H7 (cell line): ENCODE measurements at regions not wholly inside any gene's neighbourhood (a gene's known extent, or its start where the extent isn't known, plus 50 kb on each side); places are given as distances from the start of the nearest gene placed in this dataset.
A peak's percentile ranks its signal among the peaks of the same experiment; 100 is the strongest.

Experiments used
- DNase-seq: peaks from one replicate; pipeline ENCODE4 v3.0.0; 2012
- H3K27me3 ChIP-seq: 2 replicates; pipeline ENCODE4 v1.6.0; 2011; ENCODE audit warnings: mild to moderate bottlenecking, low read length; ENCODE audit not compliant: control insufficient read depth, insufficient read depth
- H3K36me3 ChIP-seq: replicated peaks from 2 replicates; pipeline ENCODE4 v1.5.1; 2011; ENCODE audit warnings: low read length; ENCODE audit not compliant: control insufficient read depth, insufficient read depth
- H3K4me3 ChIP-seq: 2 replicates; pipeline ENCODE4 v1.5.1; 2011; ENCODE audit warnings: low read depth, mild to moderate bottlenecking, control low read depth, low read length, moderate library complexity; ENCODE audit not compliant: insufficient read depth

DNA sequence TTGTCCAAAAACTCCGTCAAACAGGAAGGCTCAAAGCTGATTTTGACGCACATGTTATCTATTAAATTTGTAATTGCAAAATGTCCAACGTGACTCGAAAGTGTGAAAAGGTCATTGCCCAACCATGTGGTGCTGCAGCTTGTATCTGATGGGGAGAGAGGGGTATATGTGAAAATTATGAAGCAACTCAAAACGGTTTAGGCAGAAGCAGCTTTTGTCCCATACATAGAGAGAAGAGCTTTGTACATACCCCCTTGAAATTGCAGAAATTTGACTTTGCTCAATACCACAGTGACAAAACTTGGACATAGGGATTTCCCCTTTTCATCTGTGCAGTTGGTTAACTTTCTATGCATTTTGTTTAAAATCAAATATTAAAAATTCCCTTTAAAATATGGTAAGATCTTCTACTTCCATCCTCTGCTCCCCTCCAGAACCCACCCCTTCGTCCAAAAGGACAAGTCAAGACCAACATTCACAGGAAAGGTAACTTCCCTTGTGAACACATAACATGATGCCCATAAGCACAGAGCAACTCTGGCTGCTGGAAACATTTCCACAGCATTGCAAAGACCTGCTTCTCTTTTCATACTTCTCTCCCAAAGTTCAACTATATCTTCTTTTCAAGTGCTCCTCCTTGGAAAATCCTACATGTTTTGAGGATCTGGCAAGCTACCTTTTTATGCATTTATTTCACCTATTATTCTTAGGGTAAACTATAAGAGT lies 253.7 kb upstream of the THBS1 start:
- no peak overlapping the region for H3K4me3 ChIP-seq
- H3K27me3 ChIP-seq: no peaks in the 10 kb centered on the region
- DNase-seq: no peak
- no peaks in the 10 kb centered on the region for H3K36me3 ChIP-seq

DNA sequence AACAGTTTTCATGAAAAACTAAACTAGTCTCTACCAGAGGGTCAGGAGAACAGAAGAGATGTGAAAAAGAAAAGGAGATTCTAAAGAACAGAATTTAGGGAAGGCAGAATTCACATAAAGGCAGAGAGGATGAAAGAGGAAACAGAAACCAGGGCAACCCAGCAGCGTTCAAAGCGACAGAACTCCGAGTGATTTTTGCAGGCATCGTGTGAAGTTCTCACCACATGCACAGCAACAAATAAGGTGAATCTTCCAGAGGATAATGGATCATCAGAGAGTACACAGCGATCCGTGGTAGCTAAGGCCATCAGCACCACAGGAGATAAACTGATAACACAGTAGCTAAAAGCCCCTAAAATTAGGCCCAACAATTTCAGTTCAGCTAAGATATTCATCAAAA lies 250.8 kb upstream of the THBS1 start:
- no peak for DNase-seq
- H3K36me3 ChIP-seq: no peaks in the 10 kb centered on the region
- no peaks in the 10 kb centered on the region for H3K27me3 ChIP-seq

DNA sequence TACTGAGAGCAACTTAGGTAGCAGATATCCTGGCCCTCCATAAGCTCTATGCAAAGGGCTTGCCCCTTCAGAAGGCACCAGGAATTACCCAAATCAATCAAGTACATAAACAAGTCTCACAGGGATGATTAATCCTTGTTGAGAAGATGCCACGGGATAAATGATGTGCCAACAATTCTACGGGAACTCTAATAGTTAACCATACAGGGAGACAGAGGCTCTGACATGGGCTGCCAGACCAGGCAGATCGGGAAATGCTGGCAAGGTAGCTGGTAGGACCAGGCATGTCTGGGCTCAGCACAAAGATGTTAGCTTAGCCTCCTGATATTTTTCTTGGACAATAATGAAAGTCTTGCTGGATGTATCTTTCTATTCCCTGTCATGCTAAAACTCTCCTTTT lies 249.3 kb upstream of the THBS1 start:
- Histone ChIP-seq H3K27me3 (no peaks in the 10 kb centered on the region), H3K36me3 (no peaks in the 10 kb centered on the region), H3K4me3 (no peak overlapping the region)
- no peak for DNase-seq

More for the DNA sequence above, 250.8 kb upstream of the THBS1 start:
- H3K4me3 ChIP-seq: no peak overlapping the region

DNA sequence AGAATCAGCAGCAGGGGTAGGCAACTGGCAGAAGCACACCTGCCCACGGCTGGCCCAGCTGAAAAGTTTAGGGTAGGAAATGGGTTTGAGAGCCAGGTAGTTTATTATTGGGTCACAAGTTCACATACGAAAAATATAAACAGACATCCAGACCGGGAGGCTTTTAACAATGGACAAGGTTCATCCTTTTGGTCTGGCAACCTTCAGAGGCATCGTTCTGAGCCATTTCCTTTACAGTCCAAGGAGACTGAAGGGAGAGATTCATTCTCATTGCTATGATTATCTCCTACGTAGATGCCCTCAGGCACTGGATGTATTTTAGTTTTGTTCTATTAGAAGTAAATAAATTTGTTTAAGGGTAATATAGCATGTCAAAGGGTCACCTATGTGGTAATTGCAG lies 248.0 kb upstream of the THBS1 start:
- no peak overlapping the region for H3K4me3 ChIP-seq
- H3K36me3 ChIP-seq: no peaks in the 10 kb centered on the region
- DNase-seq: no peak
- no peaks in the 10 kb centered on the region for H3K27me3 ChIP-seq

DNA sequence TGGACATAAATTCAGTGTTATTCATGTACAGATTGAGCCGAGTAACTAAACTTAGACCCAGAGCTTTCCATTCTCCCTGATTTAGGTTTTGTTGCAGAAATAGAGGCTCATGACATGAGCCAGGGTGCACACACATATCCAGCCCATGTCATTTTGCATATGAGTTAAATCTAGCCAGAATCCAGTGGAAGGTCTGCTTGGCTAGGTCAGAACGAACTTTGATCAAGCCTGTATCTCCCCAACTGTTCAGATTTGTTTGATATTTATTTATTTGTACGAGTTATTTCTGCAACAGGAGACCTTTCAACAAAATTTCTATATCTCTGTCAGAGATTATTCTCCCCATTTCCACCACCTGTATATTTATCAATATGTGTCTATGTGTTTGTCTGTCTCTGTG lies 247.5 kb upstream of the THBS1 start:
- Histone ChIP-seq H3K36me3 (no peaks in the 10 kb centered on the region), H3K4me3 (no peak overlapping the region), H3K27me3 (no peaks in the 10 kb centered on the region)
- DNase-seq: no peak

DNA sequence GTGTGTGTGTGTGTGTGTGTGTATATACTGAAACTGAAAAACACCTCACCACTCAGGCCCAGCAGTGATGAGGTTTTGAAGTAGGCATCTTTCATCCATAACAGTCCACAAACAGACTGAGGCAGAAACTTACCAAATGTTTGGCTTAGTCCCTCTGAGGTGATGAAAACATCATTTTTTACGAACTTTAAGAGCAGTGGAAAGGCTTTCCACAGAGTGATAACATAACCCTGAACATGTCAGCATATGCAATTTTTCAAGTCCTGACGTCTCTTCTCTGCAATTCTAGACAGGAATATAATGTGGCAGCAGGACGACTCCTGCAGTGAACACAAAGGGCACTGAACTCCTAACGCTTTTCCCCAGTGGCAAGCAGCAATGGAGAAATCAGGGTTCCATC lies 247.0 kb upstream of the THBS1 start:
- H3K36me3 ChIP-seq: no peaks in the 10 kb centered on the region
- no peak overlapping the region for H3K4me3 ChIP-seq
- H3K27me3 ChIP-seq: no peaks in the 10 kb centered on the region
- DNase-seq: no peak

DNA sequence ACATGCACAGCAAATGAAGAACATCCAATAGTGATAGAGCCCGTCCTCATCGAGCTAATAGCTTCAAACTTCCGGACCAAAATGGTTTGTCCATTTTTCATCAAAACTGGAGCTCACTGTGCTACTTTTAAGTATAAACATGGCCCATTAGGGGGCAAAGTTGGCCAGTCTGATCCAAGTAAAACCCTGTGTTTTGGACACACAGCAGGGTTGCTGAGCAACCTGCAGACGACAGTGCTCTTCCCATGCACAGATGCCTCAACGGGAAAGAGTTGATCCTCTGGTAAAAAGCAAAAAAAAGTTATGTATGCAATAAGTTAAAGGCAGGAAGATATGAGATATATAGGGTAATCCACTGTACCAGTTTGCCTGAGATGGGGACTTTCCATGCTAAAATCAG lies 244.0 kb upstream of the THBS1 start:
- Histone ChIP-seq H3K27me3 (no peaks in the 10 kb centered on the region), H3K4me3 (no peak overlapping the region), H3K36me3 (no peaks in the 10 kb centered on the region)
- no peak for DNase-seq

DNA sequence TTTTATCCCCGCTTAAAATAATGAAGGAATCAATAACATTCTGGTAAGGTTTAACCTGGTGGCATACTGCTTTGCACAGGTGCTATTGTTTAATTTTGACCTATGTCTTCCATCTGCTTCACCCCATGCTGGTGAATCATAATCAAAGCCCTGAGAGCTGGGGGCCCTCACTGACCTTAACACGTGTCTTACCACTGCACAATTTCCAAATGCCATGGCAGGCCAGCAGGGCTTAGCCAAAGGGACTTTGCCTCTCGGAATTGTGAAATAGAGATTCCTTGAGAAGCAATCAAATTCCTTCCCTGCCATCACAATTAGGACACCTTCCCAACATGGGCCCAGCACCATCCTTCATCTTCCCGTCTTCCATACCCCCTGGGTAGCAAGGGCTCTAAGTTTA lies 242.6 kb upstream of the THBS1 start:
- H3K27me3 ChIP-seq: no peaks in the 10 kb centered on the region
- H3K36me3 ChIP-seq: no peaks in the 10 kb centered on the region
- DNase-seq: no peak
- no peak overlapping the region for H3K4me3 ChIP-seq

DNA sequence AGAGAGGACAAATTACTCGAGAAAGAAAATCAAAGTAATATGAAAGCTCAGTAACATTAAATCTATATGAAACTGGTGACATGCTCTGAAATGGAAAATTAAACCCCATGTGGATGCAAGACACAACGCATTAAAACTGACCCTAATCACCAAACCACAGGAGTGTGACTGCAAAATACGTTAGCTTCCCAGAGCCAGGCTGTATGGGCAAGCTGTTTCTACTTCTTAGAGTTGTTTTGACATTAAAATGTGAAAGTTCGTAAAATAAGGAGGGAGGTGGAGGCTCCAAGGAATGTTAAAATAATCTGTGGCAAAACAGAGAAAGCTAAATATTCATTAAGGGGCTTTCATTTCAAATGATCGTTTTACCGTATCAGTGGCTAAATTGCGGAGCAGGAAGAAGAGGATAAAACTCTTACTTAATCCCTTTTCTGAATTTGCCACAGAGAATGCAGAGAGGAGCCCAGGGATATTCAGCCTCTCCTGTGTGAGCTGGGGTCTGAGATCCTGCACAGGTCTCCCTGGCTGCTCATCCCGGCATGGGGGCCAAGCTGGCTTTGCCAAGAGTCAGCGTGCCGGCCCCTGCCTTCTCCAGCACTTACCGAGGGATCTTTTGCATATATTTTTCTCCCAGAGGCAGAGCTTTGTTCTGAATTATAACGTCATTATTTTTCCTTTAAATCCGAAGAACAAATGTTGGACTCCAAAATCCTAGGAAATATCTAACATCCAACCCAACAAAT lies 239.8 kb upstream of the THBS1 start:
- H3K4me3 ChIP-seq: no peak overlapping the region
- peak; percentile 10 for DNase-seq
- H3K27me3 ChIP-seq: no peaks in the 10 kb centered on the region
- H3K36me3 ChIP-seq: no peaks in the 10 kb centered on the region

DNA sequence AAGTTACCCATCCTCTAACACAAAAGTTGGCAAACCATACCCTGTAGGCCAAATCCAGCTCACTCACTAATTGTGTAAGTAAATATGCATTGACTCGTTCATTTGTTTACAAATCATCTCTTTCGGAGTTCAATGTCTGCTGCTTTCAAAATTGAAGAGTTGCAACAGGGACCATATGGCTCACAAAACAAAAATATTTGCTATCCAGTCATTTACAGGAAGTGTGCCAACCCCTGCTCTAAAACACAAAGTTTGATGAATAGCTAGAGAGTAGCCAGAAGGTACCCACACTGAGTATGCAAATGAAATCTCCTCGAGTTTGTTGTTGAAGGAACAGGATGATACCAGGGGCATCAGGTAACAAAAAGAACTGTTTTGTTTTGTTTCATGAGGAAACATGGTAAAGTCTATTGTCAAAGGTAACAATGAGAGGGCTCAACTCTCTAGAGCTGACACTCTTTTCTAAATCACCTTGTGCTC lies 236.2 kb upstream of the THBS1 start:
- Histone ChIP-seq H3K36me3 (no peaks in the 10 kb centered on the region), H3K27me3 (no peaks in the 10 kb centered on the region), H3K4me3 (no peak overlapping the region)
- peak; percentile 7 for DNase-seq

DNA sequence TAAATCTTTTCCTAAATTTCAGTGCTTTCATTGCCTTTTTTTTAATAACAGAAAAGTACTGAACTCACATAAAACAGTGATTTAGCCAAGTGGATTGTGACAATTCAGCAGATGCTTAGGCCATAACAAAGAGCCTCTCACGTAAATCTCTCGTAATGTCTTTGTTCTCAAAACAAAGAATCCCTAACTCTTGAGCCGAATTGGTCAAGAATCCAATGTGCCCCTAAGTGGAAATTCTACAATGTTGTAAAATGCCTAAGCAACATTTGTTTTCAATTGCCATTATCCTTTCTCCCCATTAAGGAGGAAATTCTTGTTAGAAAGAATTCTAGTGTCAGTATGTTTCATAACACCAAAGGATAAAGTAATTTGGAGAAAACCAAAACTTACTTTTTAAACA lies 235.7 kb upstream of the THBS1 start:
- no peaks in the 10 kb centered on the region for H3K27me3 ChIP-seq
- H3K36me3 ChIP-seq: no peaks in the 10 kb centered on the region
- no peak overlapping the region for H3K4me3 ChIP-seq
- DNase-seq: no peak

DNA sequence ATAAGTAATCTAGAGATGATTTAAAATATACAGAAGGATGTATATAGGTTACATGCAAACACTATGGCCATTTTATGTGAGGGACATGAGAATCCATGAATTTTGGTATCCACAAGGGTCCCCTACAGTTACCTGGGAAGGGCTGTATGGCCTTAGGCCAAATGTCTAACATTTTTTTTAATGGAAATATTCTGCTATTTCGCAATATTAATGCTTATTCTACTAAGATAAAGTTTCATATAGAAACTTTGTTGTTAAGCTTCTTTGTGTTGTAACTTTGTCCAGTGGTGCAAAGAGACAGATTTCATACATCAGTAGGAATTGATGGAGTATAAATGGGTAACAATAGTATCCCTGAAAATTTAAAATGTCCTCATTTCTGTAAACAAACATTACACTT lies 233.4 kb upstream of the THBS1 start:
- no peak for DNase-seq
- H3K36me3 ChIP-seq: no peaks in the 10 kb centered on the region
- H3K4me3 ChIP-seq: no peak overlapping the region
- no peaks in the 10 kb centered on the region for H3K27me3 ChIP-seq

DNA sequence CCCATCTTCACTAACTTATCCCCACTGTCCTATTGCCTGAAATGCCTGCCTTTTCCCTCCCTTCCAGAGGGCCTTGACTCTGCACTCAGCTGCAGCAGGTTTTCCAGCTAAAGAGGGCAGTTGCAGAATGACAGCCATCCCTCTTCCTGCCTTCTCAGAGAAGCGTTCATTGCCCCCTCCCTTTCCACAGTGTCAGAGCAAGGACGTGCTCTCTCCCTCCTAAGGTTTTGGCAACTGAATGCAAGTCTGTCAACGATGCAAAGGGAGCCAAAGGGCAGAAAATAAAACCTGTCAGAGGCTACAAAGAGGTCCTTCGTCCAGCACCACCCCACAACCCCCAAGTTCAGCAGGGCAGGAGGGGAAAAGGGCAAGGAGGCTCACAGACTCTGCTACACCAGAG lies 230.1 kb upstream of the THBS1 start:
- Histone ChIP-seq H3K4me3 (no peak overlapping the region), H3K27me3 (no peaks in the 10 kb centered on the region), H3K36me3 (no peaks in the 10 kb centered on the region)
- DNase-seq: no peak

DNA sequence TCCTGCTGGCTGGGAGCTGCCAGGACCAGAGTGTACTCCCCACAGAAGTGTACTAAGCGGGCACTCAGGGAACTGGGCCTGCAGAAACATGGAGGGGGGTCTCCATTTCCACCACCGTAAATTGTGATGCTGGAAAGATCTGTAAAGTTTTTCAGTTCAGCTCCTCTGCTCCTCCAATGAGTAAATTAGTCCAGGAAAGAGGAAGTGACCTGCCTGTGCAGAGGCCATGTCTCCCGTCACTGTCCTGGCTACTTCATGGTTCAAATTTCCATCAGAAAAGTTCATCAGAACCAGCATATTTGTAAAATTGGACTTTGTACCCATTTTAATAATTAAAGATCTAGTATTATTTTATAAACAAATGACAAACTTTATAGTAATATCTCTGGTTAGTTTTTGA lies 226.7 kb upstream of the THBS1 start:
- DNase-seq: no peak
- Histone ChIP-seq H3K4me3 (no peak overlapping the region), H3K27me3 (no peaks in the 10 kb centered on the region), H3K36me3 (no peaks in the 10 kb centered on the region)

DNA sequence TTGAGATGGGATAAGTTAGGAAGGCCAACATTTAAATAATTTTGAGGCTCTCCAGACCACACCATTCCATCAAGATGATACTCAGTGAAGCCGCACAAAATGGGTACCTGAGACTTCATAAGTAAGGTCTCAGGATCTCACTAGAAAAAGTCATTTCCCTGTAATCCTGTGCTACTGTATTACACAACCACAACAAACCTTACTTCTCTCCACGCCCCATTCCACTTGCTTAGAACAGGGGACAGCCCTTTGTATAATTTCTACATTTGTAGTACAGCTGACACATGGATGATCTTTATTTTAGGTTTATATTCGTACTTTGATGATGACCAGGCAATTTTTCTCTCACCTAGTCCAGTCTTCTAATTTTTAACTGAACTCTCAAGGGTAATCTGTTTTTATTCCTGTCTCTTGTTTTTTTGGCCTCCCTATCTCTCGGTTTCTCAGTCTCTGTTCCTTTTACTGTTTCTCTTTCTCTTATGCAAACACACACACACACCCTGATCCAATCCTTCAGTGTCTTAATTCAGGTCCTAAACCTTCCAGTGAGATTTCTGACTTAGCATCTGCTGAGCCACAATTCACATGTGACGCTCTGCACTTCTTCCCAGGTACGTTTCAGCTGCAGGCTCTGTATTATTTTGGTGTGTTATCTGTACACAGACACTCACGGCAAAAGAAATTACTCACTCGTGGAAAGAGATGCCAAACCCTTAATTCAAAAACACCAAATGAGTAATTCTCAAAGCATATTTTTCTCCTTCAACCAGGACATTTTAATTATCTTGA lies 223.2 kb upstream of the THBS1 start:
- Histone ChIP-seq H3K36me3 (no peaks in the 10 kb centered on the region), H3K27me3 (no peaks in the 10 kb centered on the region), H3K4me3 (no peak overlapping the region)
- no peak for DNase-seq
